ENCODE measurements at regions not wholly inside any gene's neighbourhood (a gene's known extent, or its start where the extent isn't known, plus 50 kb on each side); places are given as distances from the start of the nearest gene placed in this dataset.
"Not testable (repeated sequence)": the region's sequence is repeated elsewhere in the genome, so short reads cannot be mapped to it uniquely, and the experiment has no call there.

DNA sequence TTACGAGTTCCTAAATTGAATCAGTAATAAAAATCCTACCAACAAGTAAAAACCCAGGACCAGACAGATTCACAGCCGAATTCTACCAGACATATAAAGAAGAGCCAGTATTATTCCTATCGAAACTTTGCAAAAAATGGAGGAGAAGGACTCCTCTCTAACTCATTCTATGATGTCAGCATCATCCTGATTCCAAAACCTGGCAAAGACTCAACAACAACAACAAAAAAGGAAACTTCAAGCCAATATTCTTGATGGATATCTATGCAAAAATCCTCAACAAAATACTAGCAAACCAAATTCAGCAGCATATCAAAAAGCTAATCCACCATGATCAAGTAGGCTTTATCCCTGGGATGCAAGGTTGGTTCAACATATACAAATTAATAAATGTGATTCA lies 84.6 kb upstream of the ADRB2 start:
- not testable (repeated sequence) for DNase-seq (ENCODE audit: low read depth in 3 of 3)

DNA sequence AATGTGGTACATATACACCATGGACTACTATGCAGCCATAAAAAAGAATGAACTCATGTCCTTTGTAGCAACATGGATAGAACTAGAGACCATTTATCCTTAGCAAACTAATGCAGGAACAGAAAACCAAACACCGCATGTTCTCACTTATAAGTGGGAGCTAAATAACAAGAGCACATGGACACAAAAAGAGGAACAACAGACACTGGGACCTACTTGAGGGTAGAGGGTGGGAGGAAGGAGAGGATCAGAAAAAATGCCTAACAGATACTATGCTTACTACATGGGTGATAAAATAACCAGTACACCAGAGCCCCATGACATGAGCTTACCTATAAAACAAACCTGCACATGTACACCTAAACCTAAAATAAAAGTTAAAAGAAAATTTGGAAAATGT lies 82.0 kb upstream of the ADRB2 start:
- not testable (repeated sequence) for DNase-seq (ENCODE audit: low read depth in 3 of 3)

GRCh38 chr5:148746826-148747535 lies 79.4 kb upstream of the ADRB2 start:
- DNase-seq (ENCODE audit: low read depth in 3 of 3): no peak

GRCh38 chr5:148747536-148747906 lies 78.9 kb upstream of the ADRB2 start:
- no peak for DNase-seq (ENCODE audit: low read depth in 3 of 3)

DNA sequence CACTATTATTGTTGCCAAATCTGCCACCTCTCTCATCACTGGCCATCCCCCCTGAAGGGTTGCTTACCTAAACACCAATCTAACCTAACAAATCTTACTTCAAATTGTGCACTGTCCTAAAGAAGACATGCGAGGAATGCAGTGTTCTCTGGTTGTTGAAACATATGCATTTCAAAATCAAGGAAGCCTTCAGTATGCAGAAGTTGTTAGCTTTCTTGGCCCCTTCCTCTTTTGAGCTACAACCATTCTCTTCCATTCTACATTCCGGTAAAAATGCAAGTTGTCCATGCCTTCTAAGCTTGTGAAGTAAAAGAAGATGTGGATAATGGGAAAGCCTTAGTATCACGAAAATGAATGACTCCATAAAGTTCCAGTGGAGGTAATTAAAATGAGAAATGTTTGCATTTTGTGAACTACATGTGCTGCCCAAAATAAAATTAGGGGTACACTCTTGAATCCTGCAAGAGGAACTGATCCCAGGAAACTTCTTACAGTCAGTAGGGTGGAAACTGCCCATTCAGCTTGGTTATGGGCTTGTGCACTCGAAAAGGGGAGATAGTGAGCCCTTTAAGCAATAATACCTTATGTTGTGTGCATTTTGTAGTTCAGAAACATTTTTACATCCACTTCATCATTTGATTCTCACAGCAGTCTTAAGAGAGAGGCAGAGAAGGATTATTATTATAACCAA lies 77.6 kb upstream of the ADRB2 start:
- DNase-seq (ENCODE audit: low read depth in 3 of 3): no peak

GRCh38 chr5:148750614-148751013 lies 75.8 kb upstream of the ADRB2 start:
- no peak for DNase-seq (ENCODE audit: low read depth in 3 of 3)

DNA sequence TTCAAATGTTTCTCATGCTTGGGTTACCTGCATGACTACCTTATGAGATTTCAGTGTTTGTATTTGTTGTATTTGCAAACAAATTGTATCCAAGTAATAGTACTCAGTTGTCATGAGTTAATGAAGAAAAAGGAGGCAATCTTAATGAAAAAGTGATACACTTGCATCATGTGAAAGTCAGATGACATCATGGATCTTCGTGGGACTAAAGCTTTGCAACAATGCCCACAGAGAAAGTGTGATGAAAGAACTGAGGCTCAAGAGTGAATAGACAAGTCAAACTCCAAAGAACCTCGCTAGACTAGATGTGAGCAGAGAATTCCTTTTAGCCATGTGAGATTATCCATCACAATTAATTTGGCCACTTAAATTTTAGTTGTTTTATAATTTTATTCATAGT lies 75.4 kb upstream of the ADRB2 start:
- no peak for DNase-seq (ENCODE audit: low read depth in 3 of 3)

DNA sequence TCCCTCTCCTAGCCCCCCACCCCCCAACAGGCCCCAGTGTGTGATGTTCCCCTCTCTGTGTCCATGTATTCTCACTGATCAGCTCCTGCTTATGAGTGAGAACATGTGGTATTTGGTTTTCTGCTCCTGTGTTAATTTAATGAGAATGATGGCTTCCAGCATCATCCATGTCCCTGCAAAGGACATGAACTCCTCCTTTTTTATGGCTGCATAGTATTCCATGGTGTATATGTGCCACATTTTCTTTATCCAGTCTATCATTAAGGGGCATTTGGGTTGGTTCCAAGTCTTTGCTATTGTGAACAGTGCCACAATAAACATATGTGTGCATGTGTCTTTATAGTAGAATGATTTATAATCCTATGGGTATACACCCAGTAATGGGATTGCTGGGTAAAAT lies 74.0 kb upstream of the ADRB2 start:
- DNase-seq (ENCODE audit: low read depth in 3 of 3): not testable (repeated sequence)

DNA sequence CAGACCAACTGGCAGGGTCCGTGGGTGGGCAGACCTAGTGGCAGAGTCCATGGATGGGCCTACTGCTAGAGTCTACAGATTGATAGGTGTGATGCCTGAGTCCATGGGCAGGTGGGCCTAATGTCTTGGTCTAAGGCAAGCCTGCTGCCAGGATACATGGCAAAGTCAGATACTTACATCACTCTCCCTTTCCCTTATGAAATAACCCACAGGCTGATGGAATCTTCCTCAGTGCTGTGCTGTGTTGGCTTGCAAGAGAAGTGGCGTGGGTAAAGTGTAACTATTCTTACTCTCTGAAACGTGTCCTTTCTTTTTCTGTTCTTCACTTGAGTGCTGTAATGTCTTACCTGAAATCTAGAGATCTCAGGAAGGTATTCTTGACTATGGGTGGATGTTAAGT lies 67.3 kb upstream of the ADRB2 start:
- DNase-seq (ENCODE audit: low read depth in 3 of 3): no peak

DNA sequence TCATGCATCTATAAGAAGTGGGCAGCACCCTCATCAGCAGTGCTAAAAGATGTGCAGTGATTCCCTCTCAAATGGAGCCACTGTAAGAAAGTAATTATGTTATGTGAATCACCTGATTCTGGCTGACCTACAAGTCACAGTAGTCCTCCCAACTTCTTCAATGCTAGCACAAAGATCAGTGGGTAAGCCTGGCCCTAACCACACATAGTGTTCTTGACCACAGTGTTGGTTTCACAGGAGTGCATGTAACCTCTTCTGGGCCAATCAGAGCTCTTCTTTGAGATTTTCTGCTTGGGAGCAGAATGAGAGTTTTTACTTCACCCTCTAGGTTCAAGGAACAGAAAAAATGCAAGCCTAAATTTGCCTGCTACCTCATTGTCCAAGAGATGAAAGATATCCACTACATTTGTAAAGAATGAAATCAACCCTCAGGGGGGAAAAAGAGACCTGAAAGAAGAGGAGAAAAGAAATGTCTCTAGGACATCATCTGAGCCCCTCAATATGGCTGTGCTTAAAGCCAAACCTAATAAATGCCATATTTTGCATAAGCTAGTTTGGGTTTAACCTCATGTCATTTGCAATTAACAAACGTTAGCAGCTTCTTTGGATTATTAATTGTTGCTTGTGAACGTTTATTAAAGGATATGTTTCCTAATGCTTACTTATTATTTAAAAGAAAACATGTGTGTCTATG lies 65.3 kb upstream of the ADRB2 start:
- no peak for DNase-seq (ENCODE audit: low read depth in 3 of 3)

- DNase-seq (ENCODE audit: low read depth in 3 of 3): no peak
These were observed 62.4 kb upstream of the ADRB2 start for GRCh38 chr5:148763996-148764395.

GRCh38 chr5:148765061-148765460 lies 61.4 kb upstream of the ADRB2 start:
- DNase-seq (ENCODE audit: low read depth in 3 of 3): no peak

- no peak for DNase-seq (ENCODE audit: low read depth in 3 of 3)
These were observed 57.5 kb upstream of the ADRB2 start for GRCh38 chr5:148768806-148769415.

DNA sequence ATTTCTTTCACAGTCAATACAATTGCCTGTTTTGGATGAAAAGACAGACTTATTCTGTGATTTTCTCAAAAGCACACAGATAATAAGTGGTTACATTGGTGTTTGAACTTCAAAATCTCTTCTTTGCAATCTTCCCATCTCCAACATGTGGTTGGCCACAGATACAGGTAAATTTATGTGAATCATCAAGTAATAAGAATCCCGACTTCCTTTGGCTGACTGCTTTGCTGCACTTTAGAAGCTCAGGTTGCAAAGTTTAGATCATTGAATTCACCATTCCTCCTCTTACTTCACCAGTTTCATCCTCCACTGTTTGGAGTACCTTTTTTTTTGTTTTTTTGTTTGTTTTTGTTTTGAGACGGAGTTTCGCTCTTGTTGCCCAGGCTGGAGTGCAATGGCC lies 56.5 kb upstream of the ADRB2 start:
- DNase-seq (ENCODE audit: low read depth in 3 of 3): no peak

DNA sequence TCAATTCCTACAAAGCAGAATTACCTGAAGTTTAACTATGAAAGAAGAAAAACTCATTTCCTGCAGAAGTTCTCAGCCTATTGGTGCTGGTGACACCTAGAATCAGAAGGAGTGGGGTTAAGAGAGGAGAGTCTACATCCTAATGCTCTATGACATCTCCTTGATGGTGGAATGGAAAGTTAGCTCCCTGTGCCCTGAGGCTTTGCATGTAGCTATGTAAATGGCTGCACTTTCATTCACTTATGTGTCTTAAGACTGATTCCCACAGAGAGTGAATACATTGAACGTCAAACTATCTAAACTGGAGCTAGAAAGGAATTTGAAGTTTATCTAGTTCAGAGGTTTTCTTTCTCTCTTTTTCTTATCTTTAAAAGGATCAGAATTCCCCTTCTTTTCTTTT lies 52.1 kb upstream of the ADRB2 start:
- DNase-seq (ENCODE audit: low read depth in 3 of 3): no peak

- DNase-seq (ENCODE audit: low read depth in 3 of 3): no peak
These were observed 50.1 kb upstream of the ADRB2 start for GRCh38 chr5:148776261-148776660.

Data from stimulated activated CD4-positive, alpha-beta T cell treated with anti-CD3 and anti-CD28 coated beads, TNF-alpha, amount 100 ng/mL, for 24 hours (primary cell).